Pancreas (tissue), 10 donors: ENCODE measurements at regions not wholly inside any gene's neighbourhood (a gene's known extent, or its start where the extent isn't known, plus 50 kb on each side); places are given as distances from the start of the nearest gene placed in this dataset.
"Not testable (repeated sequence)": the region's sequence is repeated elsewhere in the genome, so short reads cannot be mapped to it uniquely, and the experiment has no call there.

ENCODE experiments used
- ATAC-seq, 4 donors: fragments of 200-7000 bp; cut with Tn5 transposase; one replicate each; pipeline versions ENCODE4 v1.8.0 to v1.9.1; 2020; ENCODE audit warnings: mild to moderate bottlenecking in 4 of 4, moderate library complexity in 4 of 4
- DNase-seq, 6 donors: peaks; one replicate each; pipeline ENCODE4 v3.0.0-alpha.2; 2020
- FAIRE-seq: peaks from 2 replicates; lab custom pipeline; 2012; peaks lifted over from hg19 to GRCh38; lab: Jason Lieb, UNC
- H3K27ac ChIP-seq, 4 donors: fragments of 200-600 bp; sonication (generic); 1 replicate in 3 of 4; 2 replicates in 1 of 4; pipeline versions ENCODE4 v1.5.0 to v1.8.0; 2020
- H3K27me3 ChIP-seq, 4 donors: fragments of 200-600 bp; one replicate each; pipeline ENCODE4 v1.8.0; 2021
- H3K36me3 ChIP-seq, 3 donors: fragments of 200-600 bp; sonication (generic) in 1 of 3; one replicate each; pipeline versions ENCODE4 v1.5.0 to v1.8.0; 2020 to 2021
- H3K4me1 ChIP-seq, 3 donors: fragments of 200-600 bp; one replicate each; pipeline ENCODE4 v1.8.0; 2021
- H3K4me3 ChIP-seq, 4 donors: fragments of 200-600 bp; sonication (generic) in 2 of 4; one replicate each; pipeline versions ENCODE4 v1.5.0 to v1.8.0; 2020 to 2021
- H3K9me3 ChIP-seq, 4 donors: fragments of 200-600 bp; one replicate each; pipeline ENCODE4 v1.8.0; 2021
- WGBS, 2 donors: extraction: QIAGEN DNeasy Blood & Tissue Kit; methylation state at CpG; one replicate each; pipeline ENCODE4 v1.1.7; 2013; 5-methylcytosine and 5-hydroxymethylcytosine counted together
- intact Hi-C, 3 donors: fragments of 100-400 bp; cut with DNase I; formaldehyde crosslinking; loops; one replicate each; pipeline versions ENCODE4 v1.11.1 to v1.14.2; 2022
- TF ChIP-seq, protein P1 (sequence below), 4 donors: fragments of 200-600 bp; sonication (generic) in 3 of 4; IDR thresholded peaks; one replicate each; pipeline versions ENCODE4 v1.5.0 to v1.8.0; 2021; ENCODE audit warnings: antibody characterized with exemption in 4 of 4
- donor health status: healthy with polysubstance abuse.
- donor health status: DM: no; HTN: no; CAD: no; lungs with moderate emphysema.
- donor health status: DM: no; HTN: no; CAD: no.
- donor health status: control.
- donor health status: control.
- donor health status: Bipolar disorder and iron deficiency.
- donor health status: DM: yes; HTN: yes; CAD: no.
- donor health status: DM: no; HTN: no; CAD: no.
- donor health status: DM: no; HTN: no; CAD: no.
- donor health status: DM: yes; HTN: yes; CAD: no.

DNA sequence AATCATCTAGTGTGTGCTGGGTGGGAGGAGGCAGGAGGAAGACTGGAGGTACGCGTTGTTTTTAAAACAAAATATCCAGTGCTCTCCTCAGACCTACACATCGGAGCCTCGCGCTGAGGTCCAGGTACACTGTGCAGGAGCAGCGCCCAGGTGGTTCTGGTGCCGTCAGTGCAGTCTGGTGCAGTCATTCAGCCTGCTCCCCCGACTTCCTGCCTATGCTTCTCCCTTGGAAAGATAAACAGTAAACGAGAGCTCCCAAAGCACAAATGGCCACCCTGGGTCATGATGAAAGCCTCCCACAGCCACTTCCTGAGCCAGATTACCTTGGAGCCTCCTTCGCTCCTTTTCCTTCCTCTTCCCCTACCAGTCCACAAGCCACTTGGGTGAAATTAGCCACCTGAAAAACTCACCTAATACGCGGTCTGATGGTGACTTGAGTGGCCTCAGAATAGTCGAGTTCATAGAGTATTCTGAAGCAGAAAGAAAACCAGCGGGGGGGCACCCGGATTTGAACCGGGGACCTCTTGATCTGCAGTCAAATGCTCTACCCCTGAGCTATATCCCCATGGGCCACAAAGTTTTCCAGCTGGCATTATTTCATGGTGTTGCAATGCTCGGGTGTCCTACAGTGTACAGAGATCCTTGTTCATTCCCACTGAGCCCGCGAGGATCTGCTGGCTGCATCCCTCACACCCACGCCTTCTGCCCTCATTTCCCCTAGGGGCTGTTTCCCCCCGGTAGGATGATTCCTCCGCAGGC is 82.5 kb downstream of the ZNF467 start:
- H3K9me3 ChIP-seq, result no peaks in the 10 kb centered on the region
- H3K27me3 ChIP-seq, result peaks cover 6 to 15% (median 12%) of the 10 kb centered on the region in 4 donors
- intact Hi-C loops, result no loop called here
- DNase-seq (peak in 1 of 6 donors; percentile 31), ATAC-seq (peak in 3 of 4 donors; percentile 25 to 56 (median 54)), FAIRE-seq (no peak)
- H3K4me1 ChIP-seq, result no peaks in the 10 kb centered on the region
- WGBS, 2 donors, result 44 to 49% methylated on average over 22 of the region's 22 CpGs
- H3K36me3 ChIP-seq, result no peaks in the 10 kb centered on the region
- H3K4me3 ChIP-seq, result no peak overlapping the region
- TF ChIP-seq, protein P1, sequence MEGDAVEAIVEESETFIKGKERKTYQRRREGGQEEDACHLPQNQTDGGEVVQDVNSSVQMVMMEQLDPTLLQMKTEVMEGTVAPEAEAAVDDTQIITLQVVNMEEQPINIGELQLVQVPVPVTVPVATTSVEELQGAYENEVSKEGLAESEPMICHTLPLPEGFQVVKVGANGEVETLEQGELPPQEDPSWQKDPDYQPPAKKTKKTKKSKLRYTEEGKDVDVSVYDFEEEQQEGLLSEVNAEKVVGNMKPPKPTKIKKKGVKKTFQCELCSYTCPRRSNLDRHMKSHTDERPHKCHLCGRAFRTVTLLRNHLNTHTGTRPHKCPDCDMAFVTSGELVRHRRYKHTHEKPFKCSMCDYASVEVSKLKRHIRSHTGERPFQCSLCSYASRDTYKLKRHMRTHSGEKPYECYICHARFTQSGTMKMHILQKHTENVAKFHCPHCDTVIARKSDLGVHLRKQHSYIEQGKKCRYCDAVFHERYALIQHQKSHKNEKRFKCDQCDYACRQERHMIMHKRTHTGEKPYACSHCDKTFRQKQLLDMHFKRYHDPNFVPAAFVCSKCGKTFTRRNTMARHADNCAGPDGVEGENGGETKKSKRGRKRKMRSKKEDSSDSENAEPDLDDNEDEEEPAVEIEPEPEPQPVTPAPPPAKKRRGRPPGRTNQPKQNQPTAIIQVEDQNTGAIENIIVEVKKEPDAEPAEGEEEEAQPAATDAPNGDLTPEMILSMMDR (IDR thresholded peaks at IDR 0.05), result no peak
- H3K27ac ChIP-seq, result no peak overlapping the region

DNA sequence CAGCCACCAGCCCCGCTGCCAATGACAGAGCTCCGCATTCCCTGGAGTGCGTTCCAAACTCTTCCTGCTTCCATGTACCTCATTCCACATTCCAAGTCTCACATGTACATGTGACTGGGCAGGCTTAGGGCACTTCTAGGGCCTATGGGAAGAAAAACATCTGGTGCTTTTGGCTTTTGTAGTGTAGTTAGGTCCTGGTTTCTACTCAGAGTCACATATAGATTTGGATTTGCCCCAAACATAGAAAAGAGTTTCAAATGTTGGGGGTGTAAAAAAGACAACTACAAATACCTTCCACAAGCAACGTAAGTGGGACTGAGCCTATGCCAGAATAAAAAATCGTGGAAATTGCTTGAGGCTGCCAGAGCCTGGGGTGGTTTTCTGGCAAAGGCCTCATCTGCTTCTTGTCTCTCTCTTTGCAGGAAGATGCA is 84.1 kb downstream of the ZNF467 start:
- TF ChIP-seq, protein P1 (IDR thresholded peaks at IDR 0.05), result no peak
- WGBS, 2 donors, result 60 to 65% methylated on average over 5 of the region's 5 CpGs
- DNase-seq (no peak), ATAC-seq (peak in 2 of 4 donors; percentile 27 to 60), FAIRE-seq (no peak)
- Histone ChIP-seq H3K4me3 (no peak overlapping the region), H3K27me3 (peaks cover 6 to 15% (median 12%) of the 10 kb centered on the region in 4 donors), H3K9me3 (no peaks in the 10 kb centered on the region), H3K27ac (no peak overlapping the region), H3K4me1 (no peaks in the 10 kb centered on the region), H3K36me3 (no peaks in the 10 kb centered on the region)
- intact Hi-C loops, result no loop called here

DNA sequence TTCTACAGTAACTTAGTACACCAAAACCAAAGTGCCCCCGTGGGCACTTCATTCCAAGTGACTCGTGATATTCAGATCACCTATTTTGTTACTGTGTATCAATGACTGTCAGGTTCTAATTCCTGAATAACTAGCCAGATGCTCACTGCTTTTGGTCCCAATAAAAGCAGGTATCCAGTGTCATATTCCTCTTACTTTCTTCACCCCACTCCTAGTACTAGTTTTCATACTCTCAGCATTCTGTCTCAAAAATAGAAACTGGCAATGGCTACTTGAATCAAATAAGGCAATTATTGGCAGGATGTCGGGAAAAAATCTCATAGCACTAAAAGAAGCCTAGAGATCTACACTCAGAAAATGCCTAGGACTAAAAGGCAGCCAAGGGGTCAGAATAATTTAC is 84.6 kb downstream of the ZNF467 start:
- H3K4me1 ChIP-seq, result no peaks in the 10 kb centered on the region
- H3K36me3 ChIP-seq, result no peaks in the 10 kb centered on the region
- TF ChIP-seq, protein P1 (IDR thresholded peaks at IDR 0.05), result no peak
- FAIRE-seq (no peak), ATAC-seq (no peak), DNase-seq (no peak)
- no peak overlapping the region for H3K4me3 ChIP-seq
- peaks cover 6 to 15% (median 12%) of the 10 kb centered on the region in 4 donors for H3K27me3 ChIP-seq
- no peaks in the 10 kb centered on the region for H3K9me3 ChIP-seq
- intact Hi-C loops, result no loop called here
- WGBS, 2 donors, result 86 to 91% methylated on average over 3 of the region's 3 CpGs
- no peak overlapping the region for H3K27ac ChIP-seq

DNA sequence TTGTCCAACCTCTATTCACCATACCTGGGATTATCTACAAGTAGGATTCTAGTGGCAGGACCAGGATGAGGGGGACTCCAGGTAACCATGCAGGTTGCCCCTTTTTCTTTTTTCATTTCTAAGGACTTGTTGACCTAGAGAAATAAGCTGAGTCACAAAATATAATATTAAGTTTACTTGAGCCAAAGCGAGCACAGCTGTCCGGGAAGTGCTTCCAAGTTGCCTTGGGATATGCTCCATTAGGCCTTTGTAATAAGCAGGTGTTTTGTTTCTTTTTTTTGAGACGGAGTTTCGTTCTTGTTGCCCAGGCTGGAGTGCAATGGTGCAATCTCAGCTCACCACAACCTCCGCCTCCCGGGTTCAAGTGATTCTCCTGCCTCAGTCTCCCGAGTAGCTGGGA is 85.6 kb downstream of the ZNF467 start:
- H3K4me3 ChIP-seq, intact Hi-C loops, H3K27ac ChIP-seq, FAIRE-seq, H3K9me3 ChIP-seq, DNase-seq, H3K36me3 ChIP-seq, ATAC-seq, H3K4me1 ChIP-seq: not testable (repeated sequence)
- 86 to 89% methylated on average over 7 of the region's 7 CpGs for WGBS, 2 donors
- H3K27me3 ChIP-seq, result peaks cover 6 to 12% (median 8%) of the 10 kb centered on the region in 4 donors

DNA sequence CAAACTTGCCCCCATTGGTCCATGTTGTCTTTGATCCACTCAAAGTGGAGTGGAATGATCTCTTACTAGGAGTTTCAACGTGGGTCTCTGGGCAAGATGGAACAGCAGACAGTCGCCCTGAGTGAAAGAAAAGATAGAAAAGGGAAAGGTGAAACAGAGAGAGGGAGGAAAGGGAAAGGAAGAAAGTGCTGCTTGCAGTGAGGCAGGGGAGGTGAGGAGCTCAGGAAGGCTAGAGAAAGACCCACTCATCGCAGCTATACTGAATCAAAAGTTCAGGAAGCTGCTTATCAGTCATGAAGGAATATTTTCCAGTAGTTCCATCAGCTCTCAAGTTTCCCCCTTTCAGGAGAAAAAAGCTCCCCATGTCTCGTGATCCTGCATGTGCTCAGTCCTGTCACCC is 86.9 kb downstream of the ZNF467 start:
- H3K9me3 ChIP-seq, result no peaks in the 10 kb centered on the region
- ATAC-seq, result no peak
- no peak for DNase-seq
- TF ChIP-seq, protein P1 (IDR thresholded peaks at IDR 0.05), result no peak
- H3K27me3 ChIP-seq, result peaks cover 0 to 2% (median 0%) of the 10 kb centered on the region in 4 donors
- H3K4me1 ChIP-seq, result no peaks in the 10 kb centered on the region
- intact Hi-C loops, result no loop called here
- WGBS, 2 donors, result 39 to 44% methylated on average over 4 of the region's 4 CpGs
- H3K4me3 ChIP-seq, result no peak overlapping the region
- no peak for FAIRE-seq
- no peak overlapping the region for H3K27ac ChIP-seq
- H3K36me3 ChIP-seq, result no peaks in the 10 kb centered on the region
